DND-41 (cell line): ENCODE measurements at regions not wholly inside any gene's neighbourhood (a gene's known extent, or its start where the extent isn't known, plus 50 kb on each side); places are given as distances from the start of the nearest gene placed in this dataset.

Experiments
- EZH2 ChIP-seq: IDR thresholded peaks from 3 replicates; pipeline ENCODE4 v1.6.1; 2012; ENCODE audit warnings: borderline replicate concordance, low read depth, mild to moderate bottlenecking, moderate library complexity, low read length, inconsistent platforms; ENCODE audit not compliant: severe bottlenecking
- TF ChIP-seq, protein P1 (sequence below): IDR thresholded peaks from 2 replicates; pipeline ENCODE4 v1.5.1; 2012; ENCODE audit warnings: borderline replicate concordance, low read length, moderate library complexity, mild to moderate bottlenecking; ENCODE audit not compliant: poor library complexity, severe bottlenecking; ENCODE audit errors: extremely low read depth

- TF ChIP-seq, protein P1, sequence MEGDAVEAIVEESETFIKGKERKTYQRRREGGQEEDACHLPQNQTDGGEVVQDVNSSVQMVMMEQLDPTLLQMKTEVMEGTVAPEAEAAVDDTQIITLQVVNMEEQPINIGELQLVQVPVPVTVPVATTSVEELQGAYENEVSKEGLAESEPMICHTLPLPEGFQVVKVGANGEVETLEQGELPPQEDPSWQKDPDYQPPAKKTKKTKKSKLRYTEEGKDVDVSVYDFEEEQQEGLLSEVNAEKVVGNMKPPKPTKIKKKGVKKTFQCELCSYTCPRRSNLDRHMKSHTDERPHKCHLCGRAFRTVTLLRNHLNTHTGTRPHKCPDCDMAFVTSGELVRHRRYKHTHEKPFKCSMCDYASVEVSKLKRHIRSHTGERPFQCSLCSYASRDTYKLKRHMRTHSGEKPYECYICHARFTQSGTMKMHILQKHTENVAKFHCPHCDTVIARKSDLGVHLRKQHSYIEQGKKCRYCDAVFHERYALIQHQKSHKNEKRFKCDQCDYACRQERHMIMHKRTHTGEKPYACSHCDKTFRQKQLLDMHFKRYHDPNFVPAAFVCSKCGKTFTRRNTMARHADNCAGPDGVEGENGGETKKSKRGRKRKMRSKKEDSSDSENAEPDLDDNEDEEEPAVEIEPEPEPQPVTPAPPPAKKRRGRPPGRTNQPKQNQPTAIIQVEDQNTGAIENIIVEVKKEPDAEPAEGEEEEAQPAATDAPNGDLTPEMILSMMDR, result no peak
- TF ChIP-seq EZH2, result no peak
These were observed 91.6 kb upstream of the CXCL12 start for GRCh38 chr10:44476409-44477045.
